ENCODE measurements at regions not wholly inside any gene's neighbourhood (a gene's known extent, or its start where the extent isn't known, plus 50 kb on each side); places are given as distances from the start of the nearest gene placed in this dataset.
"Not testable (repeated sequence)": the region's sequence is repeated elsewhere in the genome, so short reads cannot be mapped to it uniquely, and the experiment has no call there.

- intact Hi-C loops (cut with micrococcal nuclease); H3K36me3 ChIP-seq (replicated peaks in 1 of 2; ENCODE audit: control insufficient read depth in 1 of 2, insufficient read depth in 2 of 2, low read length in 2 of 2); H3K27ac ChIP-seq (ENCODE audit: low read depth in 1 of 2, low read length in 2 of 2); DNase-seq; H3K27ac Mint-ChIP-seq; H3K4me2 ChIP-seq (replicated peaks; ENCODE audit: extremely low read depth, low read length, poor library complexity, severe bottlenecking); H3K4me1 ChIP-seq (ENCODE audit: control insufficient read depth in 1 of 2, insufficient read depth in 2 of 2, low read length in 2 of 2); H3K36me3 Mint-ChIP-seq; H3K27me3 ChIP-seq (ENCODE audit: control insufficient read depth in 2 of 2, insufficient read depth in 2 of 2, low read length in 2 of 2); H3K9me3 ChIP-seq (replicated peaks in 1 of 2; ENCODE audit: control insufficient read depth in 1 of 2, insufficient read depth in 1 of 2, low read length in 2 of 2); H3K4me3 Mint-ChIP-seq; H4K20me1 ChIP-seq (ENCODE audit: insufficient read depth, low read length); H3K9ac ChIP-seq (ENCODE audit: insufficient read depth, low read length, poor library complexity, severe bottlenecking); H3K27me3 Mint-ChIP-seq (ENCODE audit: low read depth in 3 of 3); H2AFZ ChIP-seq (ENCODE audit: insufficient read depth, low read depth, low read length, poor library complexity, severe bottlenecking); H3K79me2 ChIP-seq (ENCODE audit: insufficient read depth, low read length); H3K4me1 Mint-ChIP-seq; H3K4me3 ChIP-seq (replicated peaks in 1 of 3; ENCODE audit: low read depth in 2 of 3, low read length in 3 of 3); H3K9me3 Mint-ChIP-seq: not testable (repeated sequence)
- WGBS (ENCODE audit: insufficient coverage) = no CpG with 5 or more reads among the region's 6 CpGs
Observed at GRCh38 chr15:20022349-20022748, 519.3 kb downstream of the GOLGA6L6 start.

- H3K4me1 Mint-ChIP-seq; H3K9ac ChIP-seq (ENCODE audit: insufficient read depth, low read length, poor library complexity, severe bottlenecking); H3K36me3 Mint-ChIP-seq; intact Hi-C loops (cut with micrococcal nuclease); H3K27me3 Mint-ChIP-seq (ENCODE audit: low read depth in 3 of 3); H3K4me2 ChIP-seq (replicated peaks; ENCODE audit: extremely low read depth, low read length, poor library complexity, severe bottlenecking); H3K4me3 ChIP-seq (replicated peaks in 1 of 3; ENCODE audit: low read depth in 2 of 3, low read length in 3 of 3); H3K9me3 ChIP-seq (replicated peaks in 1 of 2; ENCODE audit: control insufficient read depth in 1 of 2, insufficient read depth in 1 of 2, low read length in 2 of 2); H3K27ac ChIP-seq (ENCODE audit: low read depth in 1 of 2, low read length in 2 of 2); H3K79me2 ChIP-seq (ENCODE audit: insufficient read depth, low read length); H3K4me1 ChIP-seq (ENCODE audit: control insufficient read depth in 1 of 2, insufficient read depth in 2 of 2, low read length in 2 of 2); H3K4me3 Mint-ChIP-seq; H3K27me3 ChIP-seq (ENCODE audit: control insufficient read depth in 2 of 2, insufficient read depth in 2 of 2, low read length in 2 of 2); DNase-seq; H3K36me3 ChIP-seq (replicated peaks in 1 of 2; ENCODE audit: control insufficient read depth in 1 of 2, insufficient read depth in 2 of 2, low read length in 2 of 2); H3K27ac Mint-ChIP-seq; H4K20me1 ChIP-seq (ENCODE audit: insufficient read depth, low read length); H2AFZ ChIP-seq (ENCODE audit: insufficient read depth, low read depth, low read length, poor library complexity, severe bottlenecking); H3K9me3 Mint-ChIP-seq: not testable (repeated sequence)
- WGBS (ENCODE audit: insufficient coverage) = no CpG with 5 or more reads among the region's 7 CpGs
Observed at GRCh38 chr15:20021351-20021750, 520.2 kb downstream of the GOLGA6L6 start.

- DNase-seq; H3K9ac ChIP-seq (ENCODE audit: insufficient read depth, low read length, poor library complexity, severe bottlenecking); H3K4me1 ChIP-seq (ENCODE audit: control insufficient read depth in 1 of 2, insufficient read depth in 2 of 2, low read length in 2 of 2); H4K20me1 ChIP-seq (ENCODE audit: insufficient read depth, low read length); H3K4me3 ChIP-seq (replicated peaks in 1 of 3; ENCODE audit: low read depth in 2 of 3, low read length in 3 of 3); H3K9me3 Mint-ChIP-seq; H3K27ac ChIP-seq (ENCODE audit: low read depth in 1 of 2, low read length in 2 of 2); H3K27me3 ChIP-seq (ENCODE audit: control insufficient read depth in 2 of 2, insufficient read depth in 2 of 2, low read length in 2 of 2); H3K79me2 ChIP-seq (ENCODE audit: insufficient read depth, low read length); H3K27ac Mint-ChIP-seq; H3K36me3 Mint-ChIP-seq; H3K36me3 ChIP-seq (replicated peaks in 1 of 2; ENCODE audit: control insufficient read depth in 1 of 2, insufficient read depth in 2 of 2, low read length in 2 of 2); intact Hi-C loops (cut with micrococcal nuclease); H3K4me1 Mint-ChIP-seq; H3K4me2 ChIP-seq (replicated peaks; ENCODE audit: extremely low read depth, low read length, poor library complexity, severe bottlenecking); H3K27me3 Mint-ChIP-seq (ENCODE audit: low read depth in 3 of 3); H3K9me3 ChIP-seq (replicated peaks in 1 of 2; ENCODE audit: control insufficient read depth in 1 of 2, insufficient read depth in 1 of 2, low read length in 2 of 2); H2AFZ ChIP-seq (ENCODE audit: insufficient read depth, low read depth, low read length, poor library complexity, severe bottlenecking); H3K4me3 Mint-ChIP-seq: not testable (repeated sequence)
- no CpG with 5 or more reads among the region's 5 CpGs for WGBS (ENCODE audit: insufficient coverage)
Observed at GRCh38 chr15:20020588-20020987, 521.0 kb downstream of the GOLGA6L6 start.

GRCh38 chr15:20019758-20020157 is 521.8 kb downstream of the GOLGA6L6 start:
- H3K4me3 ChIP-seq (replicated peaks in 1 of 3; ENCODE audit: low read depth in 2 of 3, low read length in 3 of 3); H3K36me3 ChIP-seq (replicated peaks in 1 of 2; ENCODE audit: control insufficient read depth in 1 of 2, insufficient read depth in 2 of 2, low read length in 2 of 2); H4K20me1 ChIP-seq (ENCODE audit: insufficient read depth, low read length); H3K9ac ChIP-seq (ENCODE audit: insufficient read depth, low read length, poor library complexity, severe bottlenecking); H3K9me3 Mint-ChIP-seq; H3K27me3 ChIP-seq (ENCODE audit: control insufficient read depth in 2 of 2, insufficient read depth in 2 of 2, low read length in 2 of 2); H3K27ac Mint-ChIP-seq; H3K79me2 ChIP-seq (ENCODE audit: insufficient read depth, low read length); H3K27ac ChIP-seq (ENCODE audit: low read depth in 1 of 2, low read length in 2 of 2); intact Hi-C loops (cut with micrococcal nuclease); DNase-seq; H3K4me1 ChIP-seq (ENCODE audit: control insufficient read depth in 1 of 2, insufficient read depth in 2 of 2, low read length in 2 of 2); H3K27me3 Mint-ChIP-seq (ENCODE audit: low read depth in 3 of 3); H3K36me3 Mint-ChIP-seq; H3K4me2 ChIP-seq (replicated peaks; ENCODE audit: extremely low read depth, low read length, poor library complexity, severe bottlenecking); H3K9me3 ChIP-seq (replicated peaks in 1 of 2; ENCODE audit: control insufficient read depth in 1 of 2, insufficient read depth in 1 of 2, low read length in 2 of 2); H3K4me1 Mint-ChIP-seq; H2AFZ ChIP-seq (ENCODE audit: insufficient read depth, low read depth, low read length, poor library complexity, severe bottlenecking); H3K4me3 Mint-ChIP-seq: not testable (repeated sequence)
- no CpG with 5 or more reads among the region's 6 CpGs for WGBS (ENCODE audit: insufficient coverage)

All from CD14-positive monocyte (primary cell).